ENCODE measurements at regions not wholly inside any gene's neighbourhood (a gene's known extent, or its start where the extent isn't known, plus 50 kb on each side); places are given as distances from the start of the nearest gene placed in this dataset.
"Not testable (repeated sequence)": the region's sequence is repeated elsewhere in the genome, so short reads cannot be mapped to it uniquely, and the experiment has no call there.

- TF ChIP-seq CTCF (IDR thresholded peaks at IDR 0.05) = no peak
- no peak for TF ChIP-seq POLR2A (IDR thresholded peaks at IDR 0.05)
- TF ChIP-seq POLR2AphosphoS5 (IDR thresholded peaks at IDR 0.05) = no peak
- no peak for DNase-seq (ENCODE audit: low spot score in 2 of 2)
- Histone ChIP-seq H3K9me3 (peaks cover 23 to 32% of the 10 kb centered on the region in 2 donors), H3K4me3 (no peak overlapping the region), H3K27ac (no peak overlapping the region), H3K27me3 (no peaks in the 10 kb centered on the region), H3K4me1 (no peaks in the 10 kb centered on the region), H3K36me3 (no peaks in the 10 kb centered on the region)
- intact Hi-C loops (cut with DNase I; ENCODE audit: low total_unique reads) = no loop called here
Measured at GRCh38 chr2:89833780-89834117, 1142.3 kb downstream of the RPIA start.

- Histone ChIP-seq H3K36me3 (no peaks in the 10 kb centered on the region), H3K27me3 (no peaks in the 10 kb centered on the region), H3K27ac (no peak overlapping the region), H3K4me3 (no peak overlapping the region), H3K4me1 (no peaks in the 10 kb centered on the region), H3K9me3 (peaks cover 23 to 32% of the 10 kb centered on the region in 2 donors)
- DNase-seq (ENCODE audit: low spot score in 2 of 2) = no peak
- intact Hi-C loops (cut with DNase I; ENCODE audit: low total_unique reads) = no loop called here
- TF ChIP-seq POLR2A (IDR thresholded peaks at IDR 0.05) (no peak), POLR2AphosphoS5 (IDR thresholded peaks at IDR 0.05) (no peak), CTCF (IDR thresholded peaks at IDR 0.05) (no peak)
Measured at GRCh38 chr2:89834306-89834705, 1142.8 kb downstream of the RPIA start.

DNA sequence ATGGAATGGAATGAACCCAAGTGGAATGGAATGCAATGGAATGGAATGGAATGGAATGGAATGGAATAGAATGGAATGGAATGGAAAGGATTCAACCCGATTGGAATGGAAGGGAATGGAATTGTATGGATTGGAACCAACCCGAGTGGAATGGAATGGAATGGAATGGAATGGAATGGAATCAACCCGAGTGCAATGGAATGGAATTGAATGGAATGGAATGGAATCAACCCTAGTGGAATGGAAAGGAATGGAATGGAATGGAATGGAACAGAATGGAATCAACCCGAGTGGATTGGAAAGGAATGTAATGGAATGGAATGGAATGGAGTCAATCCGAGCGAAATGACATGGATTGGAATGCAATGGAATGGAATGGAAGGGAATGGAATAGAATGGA is 1144.9 kb downstream of the RPIA start:
- H3K4me3 ChIP-seq; H3K27ac ChIP-seq; DNase-seq (ENCODE audit: low spot score in 2 of 2); H3K27me3 ChIP-seq; H3K36me3 ChIP-seq; H3K4me1 ChIP-seq; intact Hi-C loops (cut with DNase I; ENCODE audit: low total_unique reads): not testable (repeated sequence)
- H3K9me3 ChIP-seq = peaks cover 23 to 32% of the 10 kb centered on the region in 2 donors

DNA sequence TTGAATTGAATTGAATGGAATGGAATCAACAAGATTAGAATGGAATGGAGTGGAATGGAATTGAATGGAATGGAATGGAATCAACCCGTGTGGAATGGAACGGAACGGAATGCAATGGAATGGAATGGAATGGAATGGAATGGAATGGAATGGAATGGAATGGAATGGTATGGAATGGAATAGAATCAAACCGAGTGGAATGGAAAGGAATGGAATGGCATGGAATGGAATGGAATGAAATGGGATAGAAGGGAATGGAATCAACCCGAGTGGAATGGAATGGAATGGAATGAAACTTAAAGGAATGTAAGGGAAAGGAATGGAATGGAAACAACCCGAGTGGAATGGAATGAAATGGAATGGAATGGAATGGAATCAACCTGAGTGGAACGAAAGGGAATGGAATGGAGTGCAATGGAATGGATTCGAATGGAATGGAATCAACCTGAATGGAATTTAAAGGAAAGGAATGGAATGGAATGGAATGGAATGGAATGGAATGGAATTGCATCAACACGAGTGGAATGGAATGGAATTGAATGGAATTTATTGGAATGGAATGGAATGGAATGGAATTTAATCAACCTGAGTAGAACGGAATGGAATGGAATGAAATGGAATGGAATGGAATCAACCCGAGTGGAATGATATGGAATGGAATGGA is 1146.6 kb downstream of the RPIA start:
- no peaks in the 10 kb centered on the region for H3K36me3 ChIP-seq
- H3K9me3 ChIP-seq = peaks cover 23 to 38% of the 10 kb centered on the region in 2 donors
- no peak overlapping the region for H3K4me3 ChIP-seq
- DNase-seq (ENCODE audit: low spot score in 2 of 2) = no peak
- TF ChIP-seq POLR2AphosphoS5 (IDR thresholded peaks at IDR 0.05) (no peak), POLR2A (IDR thresholded peaks at IDR 0.05) (no peak), CTCF (IDR thresholded peaks at IDR 0.05) (no peak)
- no peaks in the 10 kb centered on the region for H3K27me3 ChIP-seq
- H3K27ac ChIP-seq = no peak overlapping the region
- H3K4me1 ChIP-seq = no peaks in the 10 kb centered on the region
- intact Hi-C loops (cut with DNase I; ENCODE audit: low total_unique reads) = no loop called here

GRCh38 chr2:89840175-89840574 is 1148.7 kb downstream of the RPIA start:
- H3K27ac ChIP-seq; H3K36me3 ChIP-seq; H3K27me3 ChIP-seq; intact Hi-C loops (cut with DNase I; ENCODE audit: low total_unique reads); DNase-seq (ENCODE audit: low spot score in 2 of 2); H3K4me1 ChIP-seq; H3K4me3 ChIP-seq: not testable (repeated sequence)
- peaks cover 8 to 25% of the 10 kb centered on the region in 2 donors for H3K9me3 ChIP-seq

- H3K9me3 ChIP-seq = peaks cover 7 to 18% of the 10 kb centered on the region in 2 donors
- intact Hi-C loops (cut with DNase I; ENCODE audit: low total_unique reads); H3K27me3 ChIP-seq; H3K4me1 ChIP-seq; H3K4me3 ChIP-seq; DNase-seq (ENCODE audit: low spot score in 2 of 2); H3K36me3 ChIP-seq; H3K27ac ChIP-seq: not testable (repeated sequence)
Measured at GRCh38 chr2:89840781-89841475, 1149.5 kb downstream of the RPIA start.
